GM12872 (cell line): ENCODE measurements at regions not wholly inside any gene's neighbourhood (a gene's known extent, or its start where the extent isn't known, plus 50 kb on each side); places are given as distances from the start of the nearest gene placed in this dataset.

Experiments used
- CTCF ChIP-seq: IDR thresholded peaks from 3 replicates; pipeline ENCODE4 v1.5.1; 2011; ENCODE audit warnings: low read depth, mild to moderate bottlenecking, low read length, moderate library complexity; ENCODE audit not compliant: insufficient read depth

DNA sequence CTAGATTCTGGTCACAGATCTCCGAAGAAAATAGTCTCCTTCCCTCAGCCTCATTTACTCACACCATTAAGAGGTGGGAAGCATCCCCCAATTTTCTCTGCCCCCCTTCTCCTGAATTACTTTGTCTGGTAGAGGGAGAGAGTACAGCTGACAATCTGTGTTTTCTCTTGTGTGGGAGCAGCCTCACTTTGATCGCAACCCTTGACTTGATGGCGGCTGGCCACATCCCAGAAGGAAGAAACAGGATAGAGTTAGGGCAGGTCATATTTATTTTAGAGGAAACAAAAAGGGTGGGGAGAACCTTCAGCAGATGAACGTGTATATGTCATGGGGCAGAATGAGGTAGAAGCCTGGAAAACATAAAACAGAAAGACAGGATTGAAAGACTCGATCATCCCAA is 82.4 kb upstream of the FAM171A1 start:
- no peak for TF ChIP-seq CTCF

GRCh38 chr10:15452545-15452944 is 81.5 kb upstream of the FAM171A1 start:
- TF ChIP-seq CTCF = no peak

GRCh38 chr10:15451137-15452094 is 80.3 kb upstream of the FAM171A1 start:
- no peak for TF ChIP-seq CTCF

- no peak for TF ChIP-seq CTCF
These were observed 77.5 kb upstream of the FAM171A1 start for GRCh38 chr10:15448598-15448997.

- no peak for TF ChIP-seq CTCF
These were observed 73.9 kb upstream of the FAM171A1 start for GRCh38 chr10:15445006-15445390.

DNA sequence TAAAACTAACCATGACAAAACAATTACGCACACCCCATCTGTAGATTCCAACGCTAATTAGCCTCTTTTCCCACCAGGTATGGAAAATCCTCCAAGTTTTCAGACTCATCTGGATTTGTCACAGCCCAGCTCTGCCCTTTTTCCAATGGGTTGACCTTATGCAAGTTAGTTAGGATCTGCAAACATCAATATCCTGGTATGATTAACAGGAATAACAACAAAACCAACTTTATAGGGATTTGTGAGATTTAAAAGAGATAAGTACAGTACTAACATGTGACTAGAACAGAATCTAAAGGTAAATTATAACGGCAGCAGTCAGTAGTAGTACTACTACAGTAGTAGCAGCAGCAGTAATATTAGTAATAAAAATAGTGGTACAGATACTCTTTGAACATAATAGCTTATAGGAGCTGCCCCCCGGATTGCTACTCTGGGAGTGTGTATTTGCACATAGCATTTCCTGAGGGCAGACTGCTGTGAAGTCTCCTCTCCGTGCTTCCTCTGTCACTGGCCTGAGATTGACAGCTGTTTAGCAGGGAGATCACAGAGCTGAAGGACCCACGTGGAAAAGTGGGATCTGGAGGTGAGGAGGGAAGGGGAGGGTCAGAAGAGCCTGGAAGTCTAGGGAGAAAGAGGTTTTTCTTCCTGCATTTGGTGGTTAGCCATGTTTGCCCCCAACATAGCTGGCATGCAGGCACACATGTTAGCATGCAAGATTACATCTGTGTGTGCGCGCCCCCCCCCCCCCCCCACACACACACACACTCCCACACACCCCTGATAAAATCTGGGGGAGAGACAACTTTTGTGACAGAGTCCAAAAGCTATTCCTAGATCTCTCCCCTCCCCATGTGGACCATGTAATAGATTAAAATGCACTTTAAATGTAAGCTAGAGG is 73.3 kb upstream of the FAM171A1 start:
- no peak for TF ChIP-seq CTCF

DNA sequence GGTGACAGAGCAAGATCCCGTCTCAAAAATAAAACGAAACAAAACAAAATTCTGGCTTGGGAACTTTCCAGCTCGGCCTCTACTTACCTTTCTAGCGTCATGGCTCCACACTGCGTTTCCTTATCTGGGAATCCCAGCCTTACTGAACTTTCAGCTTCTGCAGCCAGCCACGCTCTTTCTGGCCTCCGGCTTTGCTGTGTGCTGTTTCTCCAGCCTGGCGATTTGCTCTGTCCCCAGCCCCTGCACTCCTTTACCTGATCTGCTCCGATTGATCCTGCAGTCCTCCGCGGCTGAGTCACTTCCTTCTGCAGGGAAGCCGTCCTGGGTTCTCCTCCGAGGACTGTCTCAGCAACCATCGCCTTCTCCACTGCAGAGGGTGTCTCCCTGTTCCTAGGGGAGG is 71.0 kb upstream of the FAM171A1 start:
- no peak for TF ChIP-seq CTCF
